HG03175 (cell line): ENCODE measurements at regions not wholly inside any gene's neighbourhood (a gene's known extent, or its start where the extent isn't known, plus 50 kb on each side); places are given as distances from the start of the nearest gene placed in this dataset.

Experiments used
- ATAC-seq: cut with Tn5 transposase; IDR thresholded peaks from one replicate; pipeline ENCODE4 v1.9.1; 2021; ENCODE audit warnings: mild to moderate bottlenecking, moderate library complexity; ENCODE audit not compliant: unreplicated experiment

- peak; percentile 56 for ATAC-seq
These were observed 51.5 kb upstream of the MTHFD1L start for GRCh38 chr6:150813993-150814359.
